Lower lobe of right lung (tissue), 2 donors: ENCODE measurements at regions not wholly inside any gene's neighbourhood (a gene's known extent, or its start where the extent isn't known, plus 50 kb on each side); places are given as distances from the start of the nearest gene placed in this dataset.
"Not testable (repeated sequence)": the region's sequence is repeated elsewhere in the genome, so short reads cannot be mapped to it uniquely, and the experiment has no call there.

Experiments used
- ATAC-seq, 2 donors: fragments of 200-7000 bp; cut with Tn5 transposase; one replicate each; pipeline ENCODE4 v1.9.1; 2020 to 2022; ENCODE audit warnings: mild to moderate bottlenecking in 2 of 2, moderate library complexity in 2 of 2
- DNase-seq: peaks from one replicate; pipeline ENCODE4 v3.0.0-alpha.2; 2020
- H3K27ac ChIP-seq: fragments of 200-600 bp; one replicate; pipeline ENCODE4 v1.8.0; 2022
- H3K27me3 ChIP-seq: fragments of 200-600 bp; one replicate; pipeline ENCODE4 v1.8.0; 2022; ENCODE audit warnings: low read depth
- H3K36me3 ChIP-seq: fragments of 200-600 bp; one replicate; pipeline ENCODE4 v1.8.0; 2022; ENCODE audit warnings: mild to moderate bottlenecking
- H3K4me1 ChIP-seq: fragments of 200-600 bp; one replicate; pipeline ENCODE4 v1.8.0; 2022
- H3K4me3 ChIP-seq: fragments of 200-600 bp; one replicate; pipeline ENCODE4 v1.8.0; 2022; ENCODE audit warnings: mild to moderate bottlenecking
- H3K9me3 ChIP-seq: fragments of 200-600 bp; one replicate; pipeline ENCODE4 v1.8.0; 2022
- intact Hi-C: fragments of 100-400 bp; cut with DNase I; formaldehyde crosslinking; loops from one replicate; pipeline ENCODE4 v1.11.0; 2022
- TF ChIP-seq, protein P1 (sequence below): fragments of 200-600 bp; IDR thresholded peaks from one replicate; pipeline ENCODE4 v1.8.0; 2022; ENCODE audit warnings: antibody characterized with exemption, mild to moderate bottlenecking
- donor health status: DM: no; HTN: yes; CAD: no; lungs with severe emphysema.

DNA sequence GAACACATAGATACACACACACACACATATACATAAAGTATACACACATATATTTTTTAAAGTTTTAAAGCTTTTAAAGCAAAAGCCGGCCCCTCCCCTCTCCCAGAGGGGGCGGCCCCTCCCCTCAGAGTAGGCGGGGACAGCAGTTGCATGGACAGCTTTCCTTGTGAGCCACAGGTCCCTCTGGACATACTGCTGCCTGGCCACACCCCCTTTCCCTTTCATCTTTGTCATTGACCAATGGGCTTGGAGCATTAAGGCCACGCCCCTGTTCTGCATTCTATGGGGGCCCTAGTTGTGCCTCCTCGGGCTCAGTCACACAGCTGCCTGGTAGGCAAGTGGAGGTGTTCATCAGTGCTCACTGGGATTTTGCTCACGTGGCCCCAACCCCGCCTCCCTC is 57.5 kb upstream of the LYSMD4 start:
- H3K36me3 ChIP-seq, H3K27me3 ChIP-seq, H3K4me3 ChIP-seq, ATAC-seq, intact Hi-C loops, H3K9me3 ChIP-seq, H3K4me1 ChIP-seq, H3K27ac ChIP-seq, DNase-seq: not testable (repeated sequence)

- no peaks in the 10 kb centered on the region for H3K4me1 ChIP-seq
- H3K9me3 ChIP-seq, result no peaks in the 10 kb centered on the region
- no peak overlapping the region for H3K4me3 ChIP-seq
- DNase-seq, result no peak
- intact Hi-C loops, result no loop called here
- no peak overlapping the region for H3K27ac ChIP-seq
- ATAC-seq, result no peak
- TF ChIP-seq, protein P1, sequence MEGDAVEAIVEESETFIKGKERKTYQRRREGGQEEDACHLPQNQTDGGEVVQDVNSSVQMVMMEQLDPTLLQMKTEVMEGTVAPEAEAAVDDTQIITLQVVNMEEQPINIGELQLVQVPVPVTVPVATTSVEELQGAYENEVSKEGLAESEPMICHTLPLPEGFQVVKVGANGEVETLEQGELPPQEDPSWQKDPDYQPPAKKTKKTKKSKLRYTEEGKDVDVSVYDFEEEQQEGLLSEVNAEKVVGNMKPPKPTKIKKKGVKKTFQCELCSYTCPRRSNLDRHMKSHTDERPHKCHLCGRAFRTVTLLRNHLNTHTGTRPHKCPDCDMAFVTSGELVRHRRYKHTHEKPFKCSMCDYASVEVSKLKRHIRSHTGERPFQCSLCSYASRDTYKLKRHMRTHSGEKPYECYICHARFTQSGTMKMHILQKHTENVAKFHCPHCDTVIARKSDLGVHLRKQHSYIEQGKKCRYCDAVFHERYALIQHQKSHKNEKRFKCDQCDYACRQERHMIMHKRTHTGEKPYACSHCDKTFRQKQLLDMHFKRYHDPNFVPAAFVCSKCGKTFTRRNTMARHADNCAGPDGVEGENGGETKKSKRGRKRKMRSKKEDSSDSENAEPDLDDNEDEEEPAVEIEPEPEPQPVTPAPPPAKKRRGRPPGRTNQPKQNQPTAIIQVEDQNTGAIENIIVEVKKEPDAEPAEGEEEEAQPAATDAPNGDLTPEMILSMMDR, result no peak
- no peaks in the 10 kb centered on the region for H3K27me3 ChIP-seq
- H3K36me3 ChIP-seq, result no peaks in the 10 kb centered on the region
Measured at GRCh38 chr15:99788156-99788555, 54.9 kb upstream of the LYSMD4 start.

GRCh38 chr15:99784800-99785199 is 51.6 kb upstream of the LYSMD4 start:
- H3K9me3 ChIP-seq, DNase-seq, ATAC-seq, H3K4me1 ChIP-seq, H3K27ac ChIP-seq, H3K27me3 ChIP-seq, H3K4me3 ChIP-seq, H3K36me3 ChIP-seq, intact Hi-C loops: not testable (repeated sequence)

DNA sequence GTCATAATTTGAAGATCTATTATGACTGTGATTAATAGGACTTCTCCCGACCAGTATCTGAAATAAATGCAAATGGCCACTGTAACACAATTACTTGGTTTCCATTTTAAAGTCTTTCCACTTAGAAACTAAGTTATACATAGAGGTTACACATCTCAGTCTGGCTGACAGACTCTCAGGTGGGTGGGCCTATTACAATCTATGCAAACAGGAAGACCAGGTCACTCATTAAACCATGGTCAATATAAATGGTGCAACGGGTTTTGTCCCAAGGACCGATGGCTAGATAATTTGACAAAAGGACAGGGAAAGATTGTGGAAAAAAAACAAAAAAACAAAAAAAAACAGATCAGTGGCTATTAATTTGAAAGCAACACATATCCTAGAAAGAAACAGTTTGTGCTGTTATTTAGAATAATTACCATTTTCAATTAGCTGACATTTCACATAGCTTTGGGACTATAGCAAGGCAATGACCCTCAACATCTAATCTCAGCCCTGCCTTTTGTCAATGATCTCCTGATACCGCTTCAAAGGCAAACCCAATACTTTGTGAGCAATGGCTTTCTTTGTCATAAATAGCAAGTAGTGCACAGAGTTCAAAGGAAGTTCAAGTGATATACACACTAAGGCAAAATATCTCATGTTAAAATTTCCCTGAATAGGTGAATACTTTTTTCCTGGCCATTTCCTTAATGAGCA is 50.8 kb upstream of the LYSMD4 start:
- H3K36me3 ChIP-seq, H3K27ac ChIP-seq, intact Hi-C loops, H3K4me1 ChIP-seq, H3K9me3 ChIP-seq, DNase-seq, ATAC-seq, H3K4me3 ChIP-seq, H3K27me3 ChIP-seq: not testable (repeated sequence)
